Lower leg skin (tissue), 3 donors: ENCODE measurements at regions not wholly inside any gene's neighbourhood (a gene's known extent, or its start where the extent isn't known, plus 50 kb on each side); places are given as distances from the start of the nearest gene placed in this dataset.

ENCODE experiments used
- POLR2A ChIP-seq, 2 donors: fragments of 450-650 bp; IDR thresholded peaks; one replicate each; pipeline ENCODE4 v1.6.1; 2016 to 2017; ENCODE audit warnings: antibody characterized with exemption in 2 of 2, mild to moderate bottlenecking in 1 of 2, moderate library complexity in 1 of 2
- TF ChIP-seq, protein P1 (sequence below), 3 donors: fragments of 450-650 bp; IDR thresholded peaks; one replicate each; pipeline ENCODE4 v1.5.1; 2016; ENCODE audit warnings: antibody characterized with exemption in 3 of 3, mild to moderate bottlenecking in 3 of 3, moderate library complexity in 2 of 3

DNA sequence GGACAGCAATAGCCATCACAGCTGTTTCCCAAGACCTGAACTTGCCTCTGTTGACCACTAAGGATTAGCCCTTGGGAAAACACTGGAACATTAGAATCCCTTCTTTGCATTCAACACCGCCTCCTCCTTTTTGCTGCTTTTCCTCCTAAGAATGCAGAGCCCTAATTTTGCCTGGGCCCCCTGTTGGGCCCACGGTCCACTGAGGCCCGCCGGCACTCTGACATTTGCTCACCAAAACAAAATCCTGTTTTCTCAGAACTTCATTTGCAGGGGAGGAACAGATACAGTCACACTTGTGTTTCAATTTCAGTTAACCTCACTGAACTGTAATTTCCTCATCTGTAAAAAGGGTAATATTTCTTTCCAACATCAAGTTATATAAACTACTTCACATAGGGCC lies 116.0 kb upstream of the JARID2 start:
- TF ChIP-seq, protein P1, sequence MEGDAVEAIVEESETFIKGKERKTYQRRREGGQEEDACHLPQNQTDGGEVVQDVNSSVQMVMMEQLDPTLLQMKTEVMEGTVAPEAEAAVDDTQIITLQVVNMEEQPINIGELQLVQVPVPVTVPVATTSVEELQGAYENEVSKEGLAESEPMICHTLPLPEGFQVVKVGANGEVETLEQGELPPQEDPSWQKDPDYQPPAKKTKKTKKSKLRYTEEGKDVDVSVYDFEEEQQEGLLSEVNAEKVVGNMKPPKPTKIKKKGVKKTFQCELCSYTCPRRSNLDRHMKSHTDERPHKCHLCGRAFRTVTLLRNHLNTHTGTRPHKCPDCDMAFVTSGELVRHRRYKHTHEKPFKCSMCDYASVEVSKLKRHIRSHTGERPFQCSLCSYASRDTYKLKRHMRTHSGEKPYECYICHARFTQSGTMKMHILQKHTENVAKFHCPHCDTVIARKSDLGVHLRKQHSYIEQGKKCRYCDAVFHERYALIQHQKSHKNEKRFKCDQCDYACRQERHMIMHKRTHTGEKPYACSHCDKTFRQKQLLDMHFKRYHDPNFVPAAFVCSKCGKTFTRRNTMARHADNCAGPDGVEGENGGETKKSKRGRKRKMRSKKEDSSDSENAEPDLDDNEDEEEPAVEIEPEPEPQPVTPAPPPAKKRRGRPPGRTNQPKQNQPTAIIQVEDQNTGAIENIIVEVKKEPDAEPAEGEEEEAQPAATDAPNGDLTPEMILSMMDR (IDR thresholded peaks at IDR 0.05) = no peak
- TF ChIP-seq POLR2A (IDR thresholded peaks at IDR 0.05) = no peak
